ENCODE measurements at regions not wholly inside any gene's neighbourhood (a gene's known extent, or its start where the extent isn't known, plus 50 kb on each side); places are given as distances from the start of the nearest gene placed in this dataset.

DNA sequence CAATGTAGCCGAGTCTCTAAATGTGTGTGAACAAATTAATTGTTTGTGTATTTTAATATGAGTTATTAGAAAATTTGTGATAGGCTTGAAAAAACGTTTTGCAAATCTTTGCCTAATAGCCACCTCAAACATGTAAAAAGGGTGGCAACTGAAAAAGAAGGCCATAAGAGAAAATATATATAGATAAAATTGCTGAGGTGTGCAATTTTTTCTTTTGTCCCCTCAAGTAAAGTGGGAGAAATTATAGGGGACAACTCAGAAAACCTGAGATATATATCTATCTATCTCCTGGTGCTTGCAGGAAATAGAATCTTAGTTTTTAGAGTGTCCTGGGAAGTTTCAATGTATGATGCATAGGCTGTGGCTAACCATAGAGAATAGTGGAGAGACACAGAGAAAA, 201.4 kb upstream of the LRP1B start (continued):
- TF ChIP-seq, protein P1, sequence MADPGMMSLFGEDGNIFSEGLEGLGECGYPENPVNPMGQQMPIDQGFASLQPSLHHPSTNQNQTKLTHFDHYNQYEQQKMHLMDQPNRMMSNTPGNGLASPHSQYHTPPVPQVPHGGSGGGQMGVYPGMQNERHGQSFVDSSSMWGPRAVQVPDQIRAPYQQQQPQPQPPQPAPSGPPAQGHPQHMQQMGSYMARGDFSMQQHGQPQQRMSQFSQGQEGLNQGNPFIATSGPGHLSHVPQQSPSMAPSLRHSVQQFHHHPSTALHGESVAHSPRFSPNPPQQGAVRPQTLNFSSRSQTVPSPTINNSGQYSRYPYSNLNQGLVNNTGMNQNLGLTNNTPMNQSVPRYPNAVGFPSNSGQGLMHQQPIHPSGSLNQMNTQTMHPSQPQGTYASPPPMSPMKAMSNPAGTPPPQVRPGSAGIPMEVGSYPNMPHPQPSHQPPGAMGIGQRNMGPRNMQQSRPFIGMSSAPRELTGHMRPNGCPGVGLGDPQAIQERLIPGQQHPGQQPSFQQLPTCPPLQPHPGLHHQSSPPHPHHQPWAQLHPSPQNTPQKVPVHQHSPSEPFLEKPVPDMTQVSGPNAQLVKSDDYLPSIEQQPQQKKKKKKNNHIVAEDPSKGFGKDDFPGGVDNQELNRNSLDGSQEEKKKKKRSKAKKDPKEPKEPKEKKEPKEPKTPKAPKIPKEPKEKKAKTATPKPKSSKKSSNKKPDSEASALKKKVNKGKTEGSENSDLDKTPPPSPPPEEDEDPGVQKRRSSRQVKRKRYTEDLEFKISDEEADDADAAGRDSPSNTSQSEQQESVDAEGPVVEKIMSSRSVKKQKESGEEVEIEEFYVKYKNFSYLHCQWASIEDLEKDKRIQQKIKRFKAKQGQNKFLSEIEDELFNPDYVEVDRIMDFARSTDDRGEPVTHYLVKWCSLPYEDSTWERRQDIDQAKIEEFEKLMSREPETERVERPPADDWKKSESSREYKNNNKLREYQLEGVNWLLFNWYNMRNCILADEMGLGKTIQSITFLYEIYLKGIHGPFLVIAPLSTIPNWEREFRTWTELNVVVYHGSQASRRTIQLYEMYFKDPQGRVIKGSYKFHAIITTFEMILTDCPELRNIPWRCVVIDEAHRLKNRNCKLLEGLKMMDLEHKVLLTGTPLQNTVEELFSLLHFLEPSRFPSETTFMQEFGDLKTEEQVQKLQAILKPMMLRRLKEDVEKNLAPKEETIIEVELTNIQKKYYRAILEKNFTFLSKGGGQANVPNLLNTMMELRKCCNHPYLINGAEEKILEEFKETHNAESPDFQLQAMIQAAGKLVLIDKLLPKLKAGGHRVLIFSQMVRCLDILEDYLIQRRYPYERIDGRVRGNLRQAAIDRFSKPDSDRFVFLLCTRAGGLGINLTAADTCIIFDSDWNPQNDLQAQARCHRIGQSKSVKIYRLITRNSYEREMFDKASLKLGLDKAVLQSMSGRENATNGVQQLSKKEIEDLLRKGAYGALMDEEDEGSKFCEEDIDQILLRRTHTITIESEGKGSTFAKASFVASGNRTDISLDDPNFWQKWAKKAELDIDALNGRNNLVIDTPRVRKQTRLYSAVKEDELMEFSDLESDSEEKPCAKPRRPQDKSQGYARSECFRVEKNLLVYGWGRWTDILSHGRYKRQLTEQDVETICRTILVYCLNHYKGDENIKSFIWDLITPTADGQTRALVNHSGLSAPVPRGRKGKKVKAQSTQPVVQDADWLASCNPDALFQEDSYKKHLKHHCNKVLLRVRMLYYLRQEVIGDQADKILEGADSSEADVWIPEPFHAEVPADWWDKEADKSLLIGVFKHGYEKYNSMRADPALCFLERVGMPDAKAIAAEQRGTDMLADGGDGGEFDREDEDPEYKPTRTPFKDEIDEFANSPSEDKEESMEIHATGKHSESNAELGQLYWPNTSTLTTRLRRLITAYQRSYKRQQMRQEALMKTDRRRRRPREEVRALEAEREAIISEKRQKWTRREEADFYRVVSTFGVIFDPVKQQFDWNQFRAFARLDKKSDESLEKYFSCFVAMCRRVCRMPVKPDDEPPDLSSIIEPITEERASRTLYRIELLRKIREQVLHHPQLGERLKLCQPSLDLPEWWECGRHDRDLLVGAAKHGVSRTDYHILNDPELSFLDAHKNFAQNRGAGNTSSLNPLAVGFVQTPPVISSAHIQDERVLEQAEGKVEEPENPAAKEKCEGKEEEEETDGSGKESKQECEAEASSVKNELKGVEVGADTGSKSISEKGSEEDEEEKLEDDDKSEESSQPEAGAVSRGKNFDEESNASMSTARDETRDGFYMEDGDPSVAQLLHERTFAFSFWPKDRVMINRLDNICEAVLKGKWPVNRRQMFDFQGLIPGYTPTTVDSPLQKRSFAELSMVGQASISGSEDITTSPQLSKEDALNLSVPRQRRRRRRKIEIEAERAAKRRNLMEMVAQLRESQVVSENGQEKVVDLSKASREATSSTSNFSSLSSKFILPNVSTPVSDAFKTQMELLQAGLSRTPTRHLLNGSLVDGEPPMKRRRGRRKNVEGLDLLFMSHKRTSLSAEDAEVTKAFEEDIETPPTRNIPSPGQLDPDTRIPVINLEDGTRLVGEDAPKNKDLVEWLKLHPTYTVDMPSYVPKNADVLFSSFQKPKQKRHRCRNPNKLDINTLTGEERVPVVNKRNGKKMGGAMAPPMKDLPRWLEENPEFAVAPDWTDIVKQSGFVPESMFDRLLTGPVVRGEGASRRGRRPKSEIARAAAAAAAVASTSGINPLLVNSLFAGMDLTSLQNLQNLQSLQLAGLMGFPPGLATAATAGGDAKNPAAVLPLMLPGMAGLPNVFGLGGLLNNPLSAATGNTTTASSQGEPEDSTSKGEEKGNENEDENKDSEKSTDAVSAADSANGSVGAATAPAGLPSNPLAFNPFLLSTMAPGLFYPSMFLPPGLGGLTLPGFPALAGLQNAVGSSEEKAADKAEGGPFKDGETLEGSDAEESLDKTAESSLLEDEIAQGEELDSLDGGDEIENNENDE (IDR thresholded peaks at IDR 0.05; ENCODE audit: insufficient replicate concordance, low read length), result no peak
- TF ChIP-seq NANOG (IDR thresholded peaks at IDR 0.05; ENCODE audit: insufficient read depth, low read depth, low read length, poor library complexity, severe bottlenecking) (no peak), BCL11A (IDR thresholded peaks at IDR 0.05; ENCODE audit: low read depth in 2 of 2, low read length in 2 of 2) (no peak)

Measured in H1 (cell line).